HEK293 (cell line): ENCODE measurements at regions not wholly inside any gene's neighbourhood (a gene's known extent, or its start where the extent isn't known, plus 50 kb on each side); places are given as distances from the start of the nearest gene placed in this dataset.

Experiments
- CTCF ChIA-PET: fragments of 350-600 bp; formaldehyde crosslinking; extraction: SDS; loops from one replicate; lab custom pipeline; 2021; ENCODE audit warnings: antibody characterized with exemption; lab: Yijun Ruan, JAX
- POLR2A ChIA-PET: fragments of 300-600 bp; formaldehyde crosslinking; extraction: SDS; loops from one replicate; lab custom pipeline; 2020; ENCODE audit warnings: antibody characterized with exemption, inconsistent platforms; lab: Yijun Ruan, JAX
- H3K27ac ChIP-seq: fragments of 200-500 bp; sonication (Bioruptor generic); 2 replicates; pipeline ENCODE4 v1.5.1; 2014; ENCODE audit warnings: low read depth, low read length, control low read depth, inconsistent platforms; ENCODE audit errors: extremely low read depth
- H3K36me3 ChIP-seq, 2 experiments: fragments of 200-500 bp in 1 of 2; sonication (Bioruptor generic) in 1 of 2; 1 replicate in 1 of 2; 2 replicates in 1 of 2; pipeline ENCODE4 v1.5.1; 2014 to 2017; ENCODE audit warnings: inconsistent platforms in 2 of 2, low read length in 2 of 2; ENCODE audit not compliant: control insufficient read depth in 2 of 2, insufficient read depth in 1 of 2
- H3K4me1 ChIP-seq: fragments of 200-500 bp; sonication (Bioruptor generic); 2 replicates; pipeline ENCODE4 v1.5.1; 2014; ENCODE audit warnings: mild to moderate bottlenecking, low read length, inconsistent platforms; ENCODE audit not compliant: control insufficient read depth, insufficient read depth
- H3K4me3 ChIP-seq: 2 replicates; pipeline ENCODE4 v1.5.1; 2011; ENCODE audit warnings: low read depth, mild to moderate bottlenecking, control low read depth, low read length, moderate library complexity
- H3K9me3 ChIP-seq: fragments of 200-500 bp; sonication (Bioruptor generic); 2 replicates; pipeline ENCODE4 v1.5.1; 2014; ENCODE audit warnings: low read depth, low read length, inconsistent platforms; ENCODE audit not compliant: control insufficient read depth, insufficient read depth
- REPIN1 ChIP-seq: fragments of 450-650 bp; formaldehyde crosslinking; IDR thresholded peaks from 2 replicates; pipeline ENCODE4 v1.5.1; 2017; ENCODE audit warnings: missing biosample characterization, missing genetic modification characterization, low read depth
- YY2 ChIP-seq: fragments of 450-650 bp; formaldehyde crosslinking; IDR thresholded peaks from 2 replicates; pipeline ENCODE4 v1.5.1; 2016; ENCODE audit warnings: missing biosample characterization, missing genetic modification characterization
- ZNF350 ChIP-seq: fragments of 450-650 bp; formaldehyde crosslinking; IDR thresholded peaks from 2 replicates; pipeline ENCODE4 v1.5.0; 2017; ENCODE audit warnings: missing biosample characterization, mild to moderate bottlenecking, missing genetic modification characterization
- ZNF366 ChIP-seq: fragments of 450-650 bp; formaldehyde crosslinking; conservative IDR thresholded peaks from 2 replicates; pipeline ENCODE4 v1.5.1; 2016; ENCODE audit warnings: missing biosample characterization, missing genetic modification characterization
- ZNF426 ChIP-seq: fragments of 450-650 bp; formaldehyde crosslinking; IDR thresholded peaks from 2 replicates; pipeline ENCODE4 v1.5.1; 2017; ENCODE audit warnings: missing biosample characterization, missing genetic modification characterization, mild to moderate bottlenecking, inconsistent platforms, moderate library complexity
- ZNF768 ChIP-seq: fragments of 450-650 bp; formaldehyde crosslinking; IDR thresholded peaks from 2 replicates; pipeline ENCODE4 v1.5.1; 2018; ENCODE audit warnings: missing biosample characterization, mild to moderate bottlenecking, missing genetic modification characterization
- ZNF785 ChIP-seq: fragments of 450-650 bp; formaldehyde crosslinking; IDR thresholded peaks from 2 replicates; pipeline ENCODE4 v1.5.1; 2016; ENCODE audit warnings: missing biosample characterization, missing genetic modification characterization
- TF ChIP-seq, protein P1 (sequence below): fragments of 450-650 bp; formaldehyde crosslinking; IDR thresholded peaks from 2 replicates; pipeline ENCODE4 v1.5.1; 2016; ENCODE audit warnings: missing biosample characterization, missing genetic modification characterization
- TF ChIP-seq, protein P2 (sequence below): fragments of 450-650 bp; formaldehyde crosslinking; conservative IDR thresholded peaks from 2 replicates; pipeline ENCODE4 v1.5.1; 2016; ENCODE audit warnings: low read depth, missing biosample characterization, missing genetic modification characterization
- TF ChIP-seq, protein P3 (sequence below): fragments of 450-650 bp; IDR thresholded peaks from 2 replicates; pipeline ENCODE4 v1.5.1; 2018; ENCODE audit warnings: missing biosample characterization, missing genetic modification characterization
- TF ChIP-seq, protein P4 (sequence below): fragments of 450-650 bp; formaldehyde crosslinking; IDR thresholded peaks from 2 replicates; pipeline ENCODE4 v1.5.1; 2017; ENCODE audit warnings: missing biosample characterization, missing genetic modification characterization
- TF ChIP-seq, protein P5 (sequence below): fragments of 450-650 bp; formaldehyde crosslinking; IDR thresholded peaks from 2 replicates; pipeline ENCODE4 v1.5.1; 2016; ENCODE audit warnings: missing biosample characterization, missing genetic modification characterization, low read depth
- TF ChIP-seq, protein P6 (sequence below): fragments of 450-650 bp; formaldehyde crosslinking; IDR thresholded peaks from 2 replicates; pipeline ENCODE4 v1.5.1; 2016; ENCODE audit warnings: missing biosample characterization, missing genetic modification characterization
- TF ChIP-seq, protein P7 (sequence below): fragments of 450-650 bp; formaldehyde crosslinking; IDR thresholded peaks from 2 replicates; pipeline ENCODE4 v1.5.1; 2016; ENCODE audit warnings: missing biosample characterization, missing genetic modification characterization, borderline replicate concordance

DNA sequence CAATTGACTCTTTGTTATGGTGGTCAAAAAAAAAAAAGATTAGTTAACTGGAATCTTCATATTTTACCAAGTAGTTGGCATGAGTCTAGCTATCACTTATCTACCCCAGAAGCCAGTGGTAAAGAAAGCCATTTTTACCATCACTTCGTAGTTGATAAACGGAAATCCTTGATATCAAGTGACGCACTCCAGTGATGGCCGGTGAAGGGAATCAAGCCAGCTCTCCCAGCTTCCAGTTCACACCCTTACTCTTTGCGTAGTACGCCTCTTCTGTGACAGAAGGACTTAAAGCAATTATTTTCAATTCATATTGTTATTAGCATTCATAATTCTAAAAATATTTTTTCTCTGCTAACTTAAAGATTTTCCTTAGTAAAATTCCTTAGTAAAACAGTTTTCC, 447.9 kb downstream of the GPATCH2 start:
- CTCF ChIA-PET: no interaction called here
- TF ChIP-seq ZNF366 (tag by site-specific recombination) (no peak), ZNF785 (no peak), ZNF426 (tag by site-specific recombination) (no peak), ZNF350 (tag by site-specific recombination) (no peak), REPIN1 (tag by site-specific recombination) (no peak)
- TF ChIP-seq, protein P1, sequence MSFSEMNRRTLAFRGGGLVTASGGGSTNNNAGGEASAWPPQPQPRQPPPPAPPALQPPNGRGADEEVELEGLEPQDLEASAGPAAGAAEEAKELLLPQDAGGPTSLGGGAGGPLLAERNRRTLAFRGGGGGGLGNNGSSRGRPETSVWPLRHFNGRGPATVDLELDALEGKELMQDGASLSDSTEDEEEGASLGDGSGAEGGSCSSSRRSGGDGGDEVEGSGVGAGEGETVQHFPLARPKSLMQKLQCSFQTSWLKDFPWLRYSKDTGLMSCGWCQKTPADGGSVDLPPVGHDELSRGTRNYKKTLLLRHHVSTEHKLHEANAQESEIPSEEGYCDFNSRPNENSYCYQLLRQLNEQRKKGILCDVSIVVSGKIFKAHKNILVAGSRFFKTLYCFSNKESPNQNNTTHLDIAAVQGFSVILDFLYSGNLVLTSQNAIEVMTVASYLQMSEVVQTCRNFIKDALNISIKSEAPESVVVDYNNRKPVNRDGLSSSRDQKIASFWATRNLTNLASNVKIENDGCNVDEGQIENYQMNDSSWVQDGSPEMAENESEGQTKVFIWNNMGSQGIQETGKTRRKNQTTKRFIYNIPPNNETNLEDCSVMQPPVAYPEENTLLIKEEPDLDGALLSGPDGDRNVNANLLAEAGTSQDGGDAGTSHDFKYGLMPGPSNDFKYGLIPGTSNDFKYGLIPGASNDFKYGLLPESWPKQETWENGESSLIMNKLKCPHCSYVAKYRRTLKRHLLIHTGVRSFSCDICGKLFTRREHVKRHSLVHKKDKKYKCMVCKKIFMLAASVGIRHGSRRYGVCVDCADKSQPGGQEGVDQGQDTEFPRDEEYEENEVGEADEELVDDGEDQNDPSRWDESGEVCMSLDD (tag by site-specific recombination): no peak
- TF ChIP-seq, protein P2, sequence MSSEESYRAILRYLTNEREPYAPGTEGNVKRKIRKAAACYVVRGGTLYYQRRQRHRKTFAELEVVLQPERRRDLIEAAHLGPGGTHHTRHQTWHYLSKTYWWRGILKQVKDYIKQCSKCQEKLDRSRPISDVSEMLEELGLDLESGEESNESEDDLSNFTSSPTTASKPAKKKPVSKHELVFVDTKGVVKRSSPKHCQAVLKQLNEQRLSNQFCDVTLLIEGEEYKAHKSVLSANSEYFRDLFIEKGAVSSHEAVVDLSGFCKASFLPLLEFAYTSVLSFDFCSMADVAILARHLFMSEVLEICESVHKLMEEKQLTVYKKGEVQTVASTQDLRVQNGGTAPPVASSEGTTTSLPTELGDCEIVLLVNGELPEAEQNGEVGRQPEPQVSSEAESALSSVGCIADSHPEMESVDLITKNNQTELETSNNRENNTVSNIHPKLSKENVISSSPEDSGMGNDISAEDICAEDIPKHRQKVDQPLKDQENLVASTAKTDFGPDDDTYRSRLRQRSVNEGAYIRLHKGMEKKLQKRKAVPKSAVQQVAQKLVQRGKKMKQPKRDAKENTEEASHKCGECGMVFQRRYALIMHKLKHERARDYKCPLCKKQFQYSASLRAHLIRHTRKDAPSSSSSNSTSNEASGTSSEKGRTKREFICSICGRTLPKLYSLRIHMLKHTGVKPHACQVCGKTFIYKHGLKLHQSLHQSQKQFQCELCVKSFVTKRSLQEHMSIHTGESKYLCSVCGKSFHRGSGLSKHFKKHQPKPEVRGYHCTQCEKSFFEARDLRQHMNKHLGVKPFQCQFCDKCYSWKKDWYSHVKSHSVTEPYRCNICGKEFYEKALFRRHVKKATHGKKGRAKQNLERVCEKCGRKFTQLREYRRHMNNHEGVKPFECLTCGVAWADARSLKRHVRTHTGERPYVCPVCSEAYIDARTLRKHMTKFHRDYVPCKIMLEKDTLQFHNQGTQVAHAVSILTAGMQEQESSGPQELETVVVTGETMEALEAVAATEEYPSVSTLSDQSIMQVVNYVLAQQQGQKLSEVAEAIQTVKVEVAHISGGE (tag by site-specific recombination): no peak
- TF ChIP-seq, protein P3, sequence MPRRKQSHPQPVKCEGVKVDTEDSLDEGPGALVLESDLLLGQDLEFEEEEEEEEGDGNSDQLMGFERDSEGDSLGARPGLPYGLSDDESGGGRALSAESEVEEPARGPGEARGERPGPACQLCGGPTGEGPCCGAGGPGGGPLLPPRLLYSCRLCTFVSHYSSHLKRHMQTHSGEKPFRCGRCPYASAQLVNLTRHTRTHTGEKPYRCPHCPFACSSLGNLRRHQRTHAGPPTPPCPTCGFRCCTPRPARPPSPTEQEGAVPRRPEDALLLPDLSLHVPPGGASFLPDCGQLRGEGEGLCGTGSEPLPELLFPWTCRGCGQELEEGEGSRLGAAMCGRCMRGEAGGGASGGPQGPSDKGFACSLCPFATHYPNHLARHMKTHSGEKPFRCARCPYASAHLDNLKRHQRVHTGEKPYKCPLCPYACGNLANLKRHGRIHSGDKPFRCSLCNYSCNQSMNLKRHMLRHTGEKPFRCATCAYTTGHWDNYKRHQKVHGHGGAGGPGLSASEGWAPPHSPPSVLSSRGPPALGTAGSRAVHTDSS (tag by site-specific recombination): no peak
- TF ChIP-seq, protein P4, sequence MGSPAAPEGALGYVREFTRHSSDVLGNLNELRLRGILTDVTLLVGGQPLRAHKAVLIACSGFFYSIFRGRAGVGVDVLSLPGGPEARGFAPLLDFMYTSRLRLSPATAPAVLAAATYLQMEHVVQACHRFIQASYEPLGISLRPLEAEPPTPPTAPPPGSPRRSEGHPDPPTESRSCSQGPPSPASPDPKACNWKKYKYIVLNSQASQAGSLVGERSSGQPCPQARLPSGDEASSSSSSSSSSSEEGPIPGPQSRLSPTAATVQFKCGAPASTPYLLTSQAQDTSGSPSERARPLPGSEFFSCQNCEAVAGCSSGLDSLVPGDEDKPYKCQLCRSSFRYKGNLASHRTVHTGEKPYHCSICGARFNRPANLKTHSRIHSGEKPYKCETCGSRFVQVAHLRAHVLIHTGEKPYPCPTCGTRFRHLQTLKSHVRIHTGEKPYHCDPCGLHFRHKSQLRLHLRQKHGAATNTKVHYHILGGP (tag by site-specific recombination): no peak
- POLR2A ChIA-PET: no interaction called here

DNA sequence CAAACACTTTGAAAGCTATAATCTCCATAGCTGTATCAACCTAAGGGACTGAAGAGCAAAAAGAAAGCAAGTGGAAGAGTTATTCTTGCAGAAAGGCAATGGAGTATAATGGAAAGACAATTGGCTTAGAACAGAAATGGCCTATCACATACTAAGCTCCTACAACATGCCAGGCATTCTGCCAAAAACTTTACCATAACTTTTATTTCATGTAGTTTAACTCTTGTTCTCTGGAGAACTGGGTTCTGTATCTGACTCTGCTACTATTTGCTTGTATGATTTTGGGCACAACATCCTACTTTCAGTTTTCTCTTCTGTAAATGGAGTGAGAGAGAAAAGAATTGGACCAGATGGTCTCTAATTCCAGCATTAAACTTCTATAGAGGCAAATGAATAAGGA, 449.1 kb downstream of the GPATCH2 start:
- no peaks in the 10 kb centered on the region for H3K4me1 ChIP-seq
- ChIA-PET POLR2A (no interaction called here), CTCF (no interaction called here)
- H3K27ac ChIP-seq: no peak overlapping the region
- no peaks in the 10 kb centered on the region for H3K9me3 ChIP-seq
- no peaks in the 10 kb centered on the region for H3K36me3 ChIP-seq
- H3K4me3 ChIP-seq: no peak overlapping the region
- TF ChIP-seq YY2: no peak
- no peak for TF ChIP-seq ZNF768
- TF ChIP-seq, protein P5, sequence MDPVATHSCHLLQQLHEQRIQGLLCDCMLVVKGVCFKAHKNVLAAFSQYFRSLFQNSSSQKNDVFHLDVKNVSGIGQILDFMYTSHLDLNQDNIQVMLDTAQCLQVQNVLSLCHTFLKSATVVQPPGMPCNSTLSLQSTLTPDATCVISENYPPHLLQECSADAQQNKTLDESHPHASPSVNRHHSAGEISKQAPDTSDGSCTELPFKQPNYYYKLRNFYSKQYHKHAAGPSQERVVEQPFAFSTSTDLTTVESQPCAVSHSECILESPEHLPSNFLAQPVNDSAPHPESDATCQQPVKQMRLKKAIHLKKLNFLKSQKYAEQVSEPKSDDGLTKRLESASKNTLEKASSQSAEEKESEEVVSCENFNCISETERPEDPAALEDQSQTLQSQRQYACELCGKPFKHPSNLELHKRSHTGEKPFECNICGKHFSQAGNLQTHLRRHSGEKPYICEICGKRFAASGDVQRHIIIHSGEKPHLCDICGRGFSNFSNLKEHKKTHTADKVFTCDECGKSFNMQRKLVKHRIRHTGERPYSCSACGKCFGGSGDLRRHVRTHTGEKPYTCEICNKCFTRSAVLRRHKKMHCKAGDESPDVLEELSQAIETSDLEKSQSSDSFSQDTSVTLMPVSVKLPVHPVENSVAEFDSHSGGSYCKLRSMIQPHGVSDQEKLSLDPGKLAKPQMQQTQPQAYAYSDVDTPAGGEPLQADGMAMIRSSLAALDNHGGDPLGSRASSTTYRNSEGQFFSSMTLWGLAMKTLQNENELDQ (tag by site-specific recombination): no peak
- TF ChIP-seq, protein P6, sequence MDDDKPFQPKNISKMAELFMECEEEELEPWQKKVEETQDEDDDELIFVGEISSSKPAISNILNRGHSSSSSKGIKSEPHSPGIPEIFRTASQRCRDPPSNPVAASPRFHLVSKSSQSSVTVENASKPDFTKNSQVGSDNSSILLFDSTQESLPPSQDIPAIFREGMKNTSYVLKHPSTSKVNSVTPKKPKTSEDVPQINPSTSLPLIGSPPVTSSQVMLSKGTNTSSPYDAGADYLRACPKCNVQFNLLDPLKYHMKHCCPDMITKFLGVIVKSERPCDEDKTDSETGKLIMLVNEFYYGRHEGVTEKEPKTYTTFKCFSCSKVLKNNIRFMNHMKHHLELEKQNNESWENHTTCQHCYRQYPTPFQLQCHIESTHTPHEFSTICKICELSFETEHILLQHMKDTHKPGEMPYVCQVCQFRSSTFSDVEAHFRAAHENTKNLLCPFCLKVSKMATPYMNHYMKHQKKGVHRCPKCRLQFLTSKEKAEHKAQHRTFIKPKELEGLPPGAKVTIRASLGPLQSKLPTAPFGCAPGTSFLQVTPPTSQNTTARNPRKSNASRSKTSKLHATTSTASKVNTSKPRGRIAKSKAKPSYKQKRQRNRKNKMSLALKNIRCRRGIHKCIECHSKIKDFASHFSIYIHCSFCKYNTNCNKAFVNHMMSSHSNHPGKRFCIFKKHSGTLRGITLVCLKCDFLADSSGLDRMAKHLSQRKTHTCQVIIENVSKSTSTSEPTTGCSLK (tag by site-specific recombination): no peak
- TF ChIP-seq, protein P7, sequence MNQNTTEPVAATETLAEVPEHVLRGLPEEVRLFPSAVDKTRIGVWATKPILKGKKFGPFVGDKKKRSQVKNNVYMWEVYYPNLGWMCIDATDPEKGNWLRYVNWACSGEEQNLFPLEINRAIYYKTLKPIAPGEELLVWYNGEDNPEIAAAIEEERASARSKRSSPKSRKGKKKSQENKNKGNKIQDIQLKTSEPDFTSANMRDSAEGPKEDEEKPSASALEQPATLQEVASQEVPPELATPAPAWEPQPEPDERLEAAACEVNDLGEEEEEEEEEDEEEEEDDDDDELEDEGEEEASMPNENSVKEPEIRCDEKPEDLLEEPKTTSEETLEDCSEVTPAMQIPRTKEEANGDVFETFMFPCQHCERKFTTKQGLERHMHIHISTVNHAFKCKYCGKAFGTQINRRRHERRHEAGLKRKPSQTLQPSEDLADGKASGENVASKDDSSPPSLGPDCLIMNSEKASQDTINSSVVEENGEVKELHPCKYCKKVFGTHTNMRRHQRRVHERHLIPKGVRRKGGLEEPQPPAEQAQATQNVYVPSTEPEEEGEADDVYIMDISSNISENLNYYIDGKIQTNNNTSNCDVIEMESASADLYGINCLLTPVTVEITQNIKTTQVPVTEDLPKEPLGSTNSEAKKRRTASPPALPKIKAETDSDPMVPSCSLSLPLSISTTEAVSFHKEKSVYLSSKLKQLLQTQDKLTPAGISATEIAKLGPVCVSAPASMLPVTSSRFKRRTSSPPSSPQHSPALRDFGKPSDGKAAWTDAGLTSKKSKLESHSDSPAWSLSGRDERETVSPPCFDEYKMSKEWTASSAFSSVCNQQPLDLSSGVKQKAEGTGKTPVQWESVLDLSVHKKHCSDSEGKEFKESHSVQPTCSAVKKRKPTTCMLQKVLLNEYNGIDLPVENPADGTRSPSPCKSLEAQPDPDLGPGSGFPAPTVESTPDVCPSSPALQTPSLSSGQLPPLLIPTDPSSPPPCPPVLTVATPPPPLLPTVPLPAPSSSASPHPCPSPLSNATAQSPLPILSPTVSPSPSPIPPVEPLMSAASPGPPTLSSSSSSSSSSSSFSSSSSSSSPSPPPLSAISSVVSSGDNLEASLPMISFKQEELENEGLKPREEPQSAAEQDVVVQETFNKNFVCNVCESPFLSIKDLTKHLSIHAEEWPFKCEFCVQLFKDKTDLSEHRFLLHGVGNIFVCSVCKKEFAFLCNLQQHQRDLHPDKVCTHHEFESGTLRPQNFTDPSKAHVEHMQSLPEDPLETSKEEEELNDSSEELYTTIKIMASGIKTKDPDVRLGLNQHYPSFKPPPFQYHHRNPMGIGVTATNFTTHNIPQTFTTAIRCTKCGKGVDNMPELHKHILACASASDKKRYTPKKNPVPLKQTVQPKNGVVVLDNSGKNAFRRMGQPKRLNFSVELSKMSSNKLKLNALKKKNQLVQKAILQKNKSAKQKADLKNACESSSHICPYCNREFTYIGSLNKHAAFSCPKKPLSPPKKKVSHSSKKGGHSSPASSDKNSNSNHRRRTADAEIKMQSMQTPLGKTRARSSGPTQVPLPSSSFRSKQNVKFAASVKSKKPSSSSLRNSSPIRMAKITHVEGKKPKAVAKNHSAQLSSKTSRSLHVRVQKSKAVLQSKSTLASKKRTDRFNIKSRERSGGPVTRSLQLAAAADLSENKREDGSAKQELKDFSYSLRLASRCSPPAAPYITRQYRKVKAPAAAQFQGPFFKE: no peak

More for the DNA sequence above, 447.9 kb downstream of the GPATCH2 start:
- Histone ChIP-seq H3K9me3 (no peaks in the 10 kb centered on the region), H3K4me1 (no peaks in the 10 kb centered on the region), H3K27ac (no peak overlapping the region), H3K4me3 (no peak overlapping the region), H3K36me3 (no peaks in the 10 kb centered on the region)
